A673 (cell line): ENCODE measurements at regions not wholly inside any gene's neighbourhood (a gene's known extent, or its start where the extent isn't known, plus 50 kb on each side); places are given as distances from the start of the nearest gene placed in this dataset.

ENCODE experiments used
- CTCF ChIP-seq: fragments of 300-800, 200-600 bp; sonication (generic); conservative IDR thresholded peaks from 2 replicates; pipeline ENCODE4 v1.5.1; 2017; ENCODE audit warnings: low read depth, mild to moderate bottlenecking, antibody characterized with exemption, low read length, moderate library complexity, mixed read lengths
- EZH2 ChIP-seq: fragments of 200-600 bp; sonication (generic); IDR thresholded peaks from 2 replicates; pipeline ENCODE4 v1.6.1; 2017; ENCODE audit warnings: borderline replicate concordance, low read depth, mild to moderate bottlenecking, mixed read lengths, antibody characterized with exemption, low read length; ENCODE audit not compliant: poor library complexity, severe bottlenecking

DNA sequence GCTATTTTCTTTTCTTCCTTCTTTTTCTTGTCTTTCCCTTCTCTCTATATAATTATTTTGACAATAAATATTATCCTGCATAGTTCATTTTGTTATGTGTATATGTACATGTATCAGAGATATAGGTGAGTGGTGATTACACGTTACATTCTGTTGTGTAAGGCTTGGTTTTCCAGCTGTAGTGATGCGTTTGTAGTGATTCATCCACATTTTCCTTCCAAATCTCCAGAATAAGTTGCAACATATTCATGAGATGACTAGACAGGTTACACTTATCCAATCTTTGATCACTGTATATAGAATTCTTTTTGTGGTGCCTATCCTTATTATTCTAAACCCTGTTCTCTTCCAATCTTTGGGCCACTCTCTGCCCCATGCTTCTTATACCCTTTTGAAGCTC, 540.2 kb downstream of the GBA3 start:
- TF ChIP-seq CTCF (no peak), EZH2 (no peak)
